ENCODE measurements at regions not wholly inside any gene's neighbourhood (a gene's known extent, or its start where the extent isn't known, plus 50 kb on each side); places are given as distances from the start of the nearest gene placed in this dataset.

- no peak overlapping the region for H3K4me3 ChIP-seq (ENCODE audit: control insufficient read depth, low read depth, low read length)
- DNase-seq (ENCODE audit: low read depth), result no peak
- TF ChIP-seq CTCF (conservative IDR thresholded peaks at IDR 0.05; ENCODE audit: control insufficient read depth, insufficient read depth, low read depth, low read length), result no peak
These were observed 311.3 kb downstream of the TRIML1 start for GRCh38 chr4:188450571-188450970.

- TF ChIP-seq CTCF (conservative IDR thresholded peaks at IDR 0.05; ENCODE audit: control insufficient read depth, insufficient read depth, low read depth, low read length), result no peak
- H3K4me3 ChIP-seq (ENCODE audit: control insufficient read depth, low read depth, low read length), result no peak overlapping the region
- no peak for DNase-seq (ENCODE audit: low read depth)
These were observed 312.9 kb downstream of the TRIML1 start for GRCh38 chr4:188452097-188452496.

- H3K4me3 ChIP-seq (ENCODE audit: control insufficient read depth, low read depth, low read length), result no peak overlapping the region
- no peak for DNase-seq (ENCODE audit: low read depth)
- TF ChIP-seq CTCF (conservative IDR thresholded peaks at IDR 0.05; ENCODE audit: control insufficient read depth, insufficient read depth, low read depth, low read length), result no peak
These were observed 315.3 kb downstream of the TRIML1 start for GRCh38 chr4:188454575-188454974.

- H3K4me3 ChIP-seq (ENCODE audit: control insufficient read depth, low read depth, low read length), result no peak overlapping the region
- DNase-seq (ENCODE audit: low read depth), result no peak
- no peak for TF ChIP-seq CTCF (conservative IDR thresholded peaks at IDR 0.05; ENCODE audit: control insufficient read depth, insufficient read depth, low read depth, low read length)
These were observed 316.0 kb downstream of the TRIML1 start for GRCh38 chr4:188455062-188455752.

GRCh38 chr4:188459381-188459780 lies 320.1 kb downstream of the TRIML1 start:
- DNase-seq (ENCODE audit: low read depth), result no peak
- no peak for TF ChIP-seq CTCF (conservative IDR thresholded peaks at IDR 0.05; ENCODE audit: control insufficient read depth, insufficient read depth, low read depth, low read length)
- H3K4me3 ChIP-seq (ENCODE audit: control insufficient read depth, low read depth, low read length), result no peak overlapping the region

GRCh38 chr4:188463909-188464308 lies 324.7 kb downstream of the TRIML1 start:
- H3K4me3 ChIP-seq (ENCODE audit: control insufficient read depth, low read depth, low read length), result no peak overlapping the region
- TF ChIP-seq CTCF (conservative IDR thresholded peaks at IDR 0.05; ENCODE audit: control insufficient read depth, insufficient read depth, low read depth, low read length), result no peak
- no peak for DNase-seq (ENCODE audit: low read depth)

GRCh38 chr4:188466001-188466400 lies 326.8 kb downstream of the TRIML1 start:
- TF ChIP-seq CTCF (conservative IDR thresholded peaks at IDR 0.05; ENCODE audit: control insufficient read depth, insufficient read depth, low read depth, low read length), result no peak
- no peak for DNase-seq (ENCODE audit: low read depth)
- H3K4me3 ChIP-seq (ENCODE audit: control insufficient read depth, low read depth, low read length), result no peak overlapping the region
